H1 (cell line): ENCODE measurements at regions not wholly inside any gene's neighbourhood (a gene's known extent, or its start where the extent isn't known, plus 50 kb on each side); places are given as distances from the start of the nearest gene placed in this dataset.

ENCODE experiments used
- ATF3 ChIP-seq: IDR thresholded peaks from 2 replicates; pipeline ENCODE4 v1.6.1; 2011; ENCODE audit warnings: low read depth, mild to moderate bottlenecking, low read length; ENCODE audit not compliant: insufficient read depth
- CEBPB ChIP-seq: IDR thresholded peaks from 2 replicates; pipeline ENCODE4 v1.6.1; 2012; ENCODE audit warnings: low read depth, low read length
- CTCF ChIP-seq, 3 experiments: IDR thresholded peaks; 1 replicate in 2 of 3; 2 replicates in 1 of 3; pipeline versions ENCODE4 v1.5.1 to v1.6.1; 2011; ENCODE audit warnings: low read length in 3 of 3, mild to moderate bottlenecking in 3 of 3, inconsistent platforms in 2 of 3, low read depth in 1 of 3, moderate library complexity in 1 of 3; ENCODE audit not compliant: insufficient read depth in 1 of 3; ENCODE audit errors: control extremely low read depth in 1 of 3
- EP300 ChIP-seq, 2 experiments: IDR thresholded peaks; 1 replicate in 1 of 2; 2 replicates in 1 of 2; pipeline ENCODE4 v1.6.1; 2011 to 2012; ENCODE audit warnings: low read depth in 2 of 2, low read length in 2 of 2, mild to moderate bottlenecking in 2 of 2, borderline replicate concordance in 1 of 2, inconsistent platforms in 1 of 2, moderate library complexity in 1 of 2
- FOSL1 ChIP-seq: IDR thresholded peaks from 2 replicates; pipeline ENCODE4 v1.6.1; 2011; ENCODE audit warnings: mild to moderate bottlenecking, low read depth, low read length, moderate library complexity; ENCODE audit not compliant: insufficient read depth
- JUN ChIP-seq: IDR thresholded peaks from 2 replicates; pipeline ENCODE4 v1.6.1; 2011; ENCODE audit warnings: low read depth, mild to moderate bottlenecking, improper control_type of control experiment, low read length
- RBBP5 ChIP-seq: IDR thresholded peaks from 2 replicates; pipeline ENCODE4 v1.7.1; 2012; ENCODE audit warnings: low read depth, mild to moderate bottlenecking, inconsistent platforms, low read length, moderate library complexity, borderline replicate concordance
- SUZ12 ChIP-seq: fragments of 200-600 bp; sonication (generic); IDR thresholded peaks from 2 replicates; pipeline ENCODE4 v1.6.1; 2012; ENCODE audit warnings: mild to moderate bottlenecking, inconsistent platforms, low read length, moderate library complexity, mixed read lengths
- TBP ChIP-seq: IDR thresholded peaks from 2 replicates; pipeline ENCODE4 v1.6.1; 2011; ENCODE audit warnings: low read depth, low read length, improper control_type of control experiment

GRCh38 chr20:63061051-63061770 lies 54.4 kb upstream of the BHLHE23 start (continued):
- TF ChIP-seq CTCF (IDR thresholded peaks at IDR 0.05; ENCODE audit: control extremely low read depth in 1 of 3, insufficient read depth in 1 of 3, low read depth in 1 of 3, low read length in 3 of 3): no peak; a peak in 1 of 4 replicates
- TF ChIP-seq EP300 (IDR thresholded peaks at IDR 0.05; ENCODE audit: borderline replicate concordance in 1 of 2, low read depth in 2 of 2, low read length in 2 of 2): no peak
- TF ChIP-seq CEBPB: no peak
- TF ChIP-seq SUZ12: no peak
- TF ChIP-seq TBP: no peak
- TF ChIP-seq RBBP5: no peak
- no peak for TF ChIP-seq FOSL1
- TF ChIP-seq ATF3: no peak
- no peak for TF ChIP-seq JUN
- TF ChIP-seq, all 59 proteins: peak for 0
